Psoas muscle (tissue), 7 donors: ENCODE measurements at regions not wholly inside any gene's neighbourhood (a gene's known extent, or its start where the extent isn't known, plus 50 kb on each side); places are given as distances from the start of the nearest gene placed in this dataset.
"Not testable (repeated sequence)": the region's sequence is repeated elsewhere in the genome, so short reads cannot be mapped to it uniquely, and the experiment has no call there.

Experiments
- ATAC-seq, 4 donors: fragments of 200-7000 bp; cut with Tn5 transposase; one replicate each; pipeline ENCODE4 v1.9.1; 2020; ENCODE audit warnings: moderate library complexity in 3 of 4, mild to moderate bottlenecking in 2 of 4
- DNase-seq, 2 donors: peaks; one replicate each; pipeline ENCODE4 v3.0.0-alpha.2; 2020
- H3K27ac ChIP-seq: fragments of 200-600 bp; one replicate; pipeline ENCODE4 v1.8.0; 2022
- H3K27me3 ChIP-seq, 3 donors: fragments of 200-600 bp in 1 of 3; one replicate each; pipeline versions ENCODE4 v1.6.1 to v1.8.0; 2013 to 2022; ENCODE audit warnings: low read length in 2 of 3, mild to moderate bottlenecking in 2 of 3, moderate library complexity in 1 of 3; ENCODE audit not compliant: insufficient read depth in 3 of 3
- H3K36me3 ChIP-seq, 2 donors: fragments of 200-600 bp in 1 of 2; one replicate each; pipeline versions ENCODE4 v1.6.1 to v1.8.0; 2013 to 2022; ENCODE audit warnings: low read depth in 1 of 2, mild to moderate bottlenecking in 1 of 2, moderate library complexity in 1 of 2; ENCODE audit not compliant: insufficient read depth in 1 of 2
- H3K4me1 ChIP-seq: fragments of 200-600 bp; one replicate; pipeline ENCODE4 v1.8.0; 2022
- H3K4me3 ChIP-seq: fragments of 200-600 bp; one replicate; pipeline ENCODE4 v1.8.0; 2022; ENCODE audit warnings: mild to moderate bottlenecking
- H3K9me3 ChIP-seq: fragments of 200-600 bp; one replicate; pipeline ENCODE4 v1.8.0; 2022
- WGBS, 3 donors: extraction: QIAGEN DNeasy Blood & Tissue Kit; methylation state at CpG; one replicate each; pipeline versions ENCODE4 v1.1.6 to v1.1.7; 2013; 5-methylcytosine and 5-hydroxymethylcytosine counted together
- intact Hi-C, 2 donors: fragments of 100-400 bp; cut with DNase I; formaldehyde crosslinking; loops; one replicate each; pipeline versions ENCODE4 v1.11.0 to v1.14.2; 2022
- TF ChIP-seq, protein P1 (sequence below): fragments of 200-600 bp; IDR thresholded peaks from one replicate; pipeline ENCODE4 v1.8.0; 2022; ENCODE audit warnings: antibody characterized with exemption
- donor health status: healthy with polysubstance abuse.
- donor health status: DM: no; HTN: no; CAD: no; lungs with moderate emphysema.
- donor health status: Bipolar disorder and iron deficiency.
- donor health status: healthy.
- donor health status: DM: yes; HTN: yes; CAD: no.
- donor health status: DM: no; HTN: no; CAD: no.
- donor health status: DM: yes; HTN: yes; CAD: no.

DNA sequence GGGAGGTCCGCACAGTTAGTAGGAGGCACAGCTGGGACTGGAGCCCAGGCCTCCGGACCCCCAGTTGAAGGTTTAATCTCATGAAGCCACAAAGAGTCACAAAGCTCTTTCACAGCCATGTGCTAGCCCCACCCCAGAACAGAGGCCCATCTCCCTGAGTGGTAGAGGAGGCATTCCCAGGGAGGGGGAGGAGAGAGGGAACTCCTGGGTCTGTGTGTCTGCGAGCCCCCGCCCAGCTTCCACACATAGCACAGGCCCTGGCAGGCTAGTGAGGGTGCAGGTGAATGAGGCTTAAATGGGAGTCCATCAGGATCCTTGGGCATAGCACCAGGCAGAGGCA, 197.8 kb downstream of the MATN1 start:
- H3K27me3 ChIP-seq, result no peaks in the 10 kb centered on the region
- peaks cover 60% of the 10 kb centered on the region for H3K4me1 ChIP-seq
- H3K9me3 ChIP-seq, result no peaks in the 10 kb centered on the region
- no peaks in the 10 kb centered on the region for H3K36me3 ChIP-seq
- TF ChIP-seq, protein P1, sequence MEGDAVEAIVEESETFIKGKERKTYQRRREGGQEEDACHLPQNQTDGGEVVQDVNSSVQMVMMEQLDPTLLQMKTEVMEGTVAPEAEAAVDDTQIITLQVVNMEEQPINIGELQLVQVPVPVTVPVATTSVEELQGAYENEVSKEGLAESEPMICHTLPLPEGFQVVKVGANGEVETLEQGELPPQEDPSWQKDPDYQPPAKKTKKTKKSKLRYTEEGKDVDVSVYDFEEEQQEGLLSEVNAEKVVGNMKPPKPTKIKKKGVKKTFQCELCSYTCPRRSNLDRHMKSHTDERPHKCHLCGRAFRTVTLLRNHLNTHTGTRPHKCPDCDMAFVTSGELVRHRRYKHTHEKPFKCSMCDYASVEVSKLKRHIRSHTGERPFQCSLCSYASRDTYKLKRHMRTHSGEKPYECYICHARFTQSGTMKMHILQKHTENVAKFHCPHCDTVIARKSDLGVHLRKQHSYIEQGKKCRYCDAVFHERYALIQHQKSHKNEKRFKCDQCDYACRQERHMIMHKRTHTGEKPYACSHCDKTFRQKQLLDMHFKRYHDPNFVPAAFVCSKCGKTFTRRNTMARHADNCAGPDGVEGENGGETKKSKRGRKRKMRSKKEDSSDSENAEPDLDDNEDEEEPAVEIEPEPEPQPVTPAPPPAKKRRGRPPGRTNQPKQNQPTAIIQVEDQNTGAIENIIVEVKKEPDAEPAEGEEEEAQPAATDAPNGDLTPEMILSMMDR, result no peak
- intact Hi-C loops, result loop anchor here (5.0 to 10.0 kb wide), 2 partner anchors 182 to 1291 kb away; partner anchors contain the start of genes MECR (in 1 of the 2) and PTPRU (in 1 of the 2)
- peak; percentile 0 to 6 (median 2) for ATAC-seq
- H3K4me3 ChIP-seq, result no peak overlapping the region
- DNase-seq, result no peak
- peak overlapping the region; percentile 90 for H3K27ac ChIP-seq
- 36 to 48% (median 48%) methylated on average over 4 of the region's 4 CpGs for WGBS, 3 donors

DNA sequence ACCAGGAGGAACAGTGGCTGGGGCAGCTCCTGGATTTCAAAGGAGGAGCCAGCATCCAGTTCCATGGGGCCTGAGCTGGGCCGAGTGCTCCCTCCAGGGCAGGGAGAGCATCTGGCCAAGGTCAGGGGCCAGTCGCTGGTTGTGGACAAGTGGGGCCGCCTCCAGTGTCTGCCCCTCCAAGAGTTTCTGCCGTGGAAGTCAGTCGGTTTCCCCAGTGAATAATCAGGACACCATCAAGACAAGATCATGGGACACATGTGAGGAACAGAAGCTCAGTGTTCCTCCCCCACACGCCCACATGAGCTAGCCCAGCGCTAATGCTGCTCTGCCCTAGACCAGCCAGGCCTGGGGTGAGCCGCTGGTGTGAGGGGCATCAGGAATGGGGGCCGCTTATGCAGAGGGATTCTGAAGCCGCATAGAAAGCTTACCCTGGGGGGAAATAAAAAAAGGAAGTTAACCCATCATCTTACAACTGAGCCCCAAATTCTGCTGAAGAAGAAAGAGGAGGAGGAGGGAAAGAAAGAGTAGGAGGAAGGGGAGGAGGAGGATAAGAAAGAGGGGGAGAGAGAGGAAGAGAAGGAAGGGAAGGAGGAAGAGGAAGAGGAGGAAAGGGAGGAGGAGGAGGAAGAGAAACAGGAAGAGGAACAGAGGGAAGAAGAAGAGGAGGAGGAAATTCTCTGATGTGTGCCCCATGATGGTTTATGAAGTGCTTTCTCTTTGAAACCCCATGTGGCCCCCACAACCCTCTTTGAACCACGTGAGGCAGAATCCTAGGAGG, 198.4 kb downstream of the MATN1 start:
- TF ChIP-seq, protein P1, result no peak
- Histone ChIP-seq H3K36me3 (no peaks in the 10 kb centered on the region), H3K4me3 (no peak overlapping the region), H3K27me3 (no peaks in the 10 kb centered on the region), H3K4me1 (peaks cover 60% of the 10 kb centered on the region), H3K27ac (peak overlapping the region; percentile 90), H3K9me3 (no peaks in the 10 kb centered on the region)
- no peak for ATAC-seq
- 66 to 75% (median 67%) methylated on average over 11 of the region's 11 CpGs for WGBS, 3 donors
- intact Hi-C loops, result loop anchor here (5.0 to 10.0 kb wide), 2 partner anchors 182 to 1290 kb away; partner anchors contain the start of genes MECR (in 1 of the 2) and PTPRU (in 1 of the 2)
- DNase-seq, result no peak

DNA sequence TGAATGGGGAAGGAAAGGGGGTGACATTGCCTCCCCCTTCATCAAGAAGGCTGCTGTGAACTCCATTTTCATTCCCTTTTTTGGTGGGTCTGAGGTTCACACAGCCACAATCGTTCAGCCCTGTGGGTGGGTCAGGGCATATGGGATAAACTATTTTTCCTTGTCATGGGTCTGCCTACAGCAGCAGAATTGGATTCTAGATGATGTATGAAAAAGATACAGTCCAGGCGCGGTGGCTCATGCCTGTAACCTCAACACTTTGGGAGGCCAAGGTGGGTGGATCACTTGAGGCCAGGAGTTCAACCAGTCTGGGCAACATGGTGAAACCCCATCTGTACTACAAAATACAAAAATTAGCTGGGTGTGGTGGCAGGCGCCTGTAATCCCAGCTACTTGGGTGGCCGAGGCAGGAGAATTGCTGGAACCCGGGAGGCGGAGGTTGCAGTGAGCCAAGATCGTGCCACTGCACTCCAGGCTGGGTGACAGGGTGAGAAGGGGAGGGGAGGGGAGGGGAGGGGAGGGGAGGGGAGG, 199.3 kb downstream of the MATN1 start:
- H3K27me3 ChIP-seq, H3K9me3 ChIP-seq, H3K36me3 ChIP-seq, H3K4me3 ChIP-seq, ATAC-seq, DNase-seq: not testable (repeated sequence)
- intact Hi-C loops, result loop anchor here in 1 of 2 donors (10.0 kb wide), 1 partner anchor 1289 kb away; the partner anchor contains the start of genes MECR and PTPRU
- Histone ChIP-seq H3K4me1 (peaks cover 60% of the 10 kb centered on the region), H3K27ac (peak overlapping the region; percentile 93)
- WGBS, 3 donors, result 56 to 74% (median 69%) methylated on average over 6 to 8 of the region's 8 CpGs

DNA sequence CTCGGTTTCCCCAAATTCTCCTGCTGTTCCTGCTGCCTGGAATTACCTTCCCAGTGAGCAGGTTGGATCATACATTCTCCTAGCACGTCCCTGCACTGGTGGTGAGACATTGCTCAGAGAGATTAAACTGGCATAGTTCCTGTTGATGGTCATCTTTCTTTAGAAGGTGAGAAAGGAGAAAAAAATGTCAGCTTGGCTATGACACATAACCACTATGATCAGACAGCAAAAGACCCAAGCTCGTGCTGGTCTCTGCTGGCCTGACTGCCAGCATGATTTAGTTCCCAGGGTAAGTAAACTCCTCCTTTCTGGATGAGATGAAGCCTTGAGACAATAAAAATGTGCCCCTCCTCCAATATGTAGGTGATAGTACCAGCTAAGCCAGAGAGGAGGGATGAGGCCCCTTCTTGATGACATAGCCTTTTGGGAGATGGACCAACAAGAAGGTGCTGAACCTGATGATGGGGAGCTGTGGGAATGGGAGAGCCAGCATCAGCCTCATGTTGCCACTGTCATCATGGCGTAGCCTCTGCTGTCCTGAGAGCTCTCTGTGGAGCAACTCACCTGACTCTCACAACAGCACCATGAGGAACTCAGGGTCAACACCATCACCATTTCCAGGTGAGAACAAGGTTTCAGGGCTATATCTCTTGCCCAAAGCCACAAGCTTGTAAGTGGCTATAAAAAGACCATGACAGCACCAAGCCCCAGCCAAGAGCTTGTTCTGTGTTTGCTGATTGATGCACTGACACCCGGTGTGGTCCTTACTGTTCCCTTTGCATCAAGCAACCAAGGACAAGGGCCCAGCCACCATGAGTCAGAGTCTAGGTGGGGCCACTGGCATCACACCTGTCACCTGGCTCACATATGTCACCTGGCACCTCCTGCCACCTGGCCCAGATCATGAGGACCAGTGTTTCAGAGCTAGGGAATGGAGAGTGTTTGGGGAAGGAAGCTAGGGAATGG, 200.0 kb downstream of the MATN1 start:
- TF ChIP-seq, protein P1, result no peak
- intact Hi-C loops, result loop anchor here in 1 of 2 donors (10.0 kb wide), 1 partner anchor 1289 kb away; the partner anchor contains the start of genes MECR and PTPRU
- no peaks in the 10 kb centered on the region for H3K36me3 ChIP-seq
- ATAC-seq (peak; percentile 56 to 69 (median 62)), DNase-seq (peak; percentile 70 to 79)
- H3K27me3 ChIP-seq, result no peaks in the 10 kb centered on the region
- 33 to 46% (median 34%) methylated on average over 5 of the region's 5 CpGs for WGBS, 3 donors
- no peaks in the 10 kb centered on the region for H3K9me3 ChIP-seq
- no peak overlapping the region for H3K4me3 ChIP-seq
- H3K27ac ChIP-seq, result peak overlapping the region; percentile 93
- H3K4me1 ChIP-seq, result peaks cover 60% of the 10 kb centered on the region
